ENCODE measurements at regions not wholly inside any gene's neighbourhood (a gene's known extent, or its start where the extent isn't known, plus 50 kb on each side); places are given as distances from the start of the nearest gene placed in this dataset.

- TF ChIP-seq CTCF (conservative IDR thresholded peaks at IDR 0.05) (no peak), ZFX (IDR thresholded peaks at IDR 0.05) (no peak)
Observed at GRCh38 chr9:96034553-96035122, 159.1 kb downstream of the ERCC6L2 start.

Measured in C4-2B (cell line).